ACHN (cell line): ENCODE measurements at regions not wholly inside any gene's neighbourhood (a gene's known extent, or its start where the extent isn't known, plus 50 kb on each side); places are given as distances from the start of the nearest gene placed in this dataset.
"Not testable (repeated sequence)": the region's sequence is repeated elsewhere in the genome, so short reads cannot be mapped to it uniquely, and the experiment has no call there.

Experiments used
- DNase-seq: peaks from one replicate; pipeline ENCODE4 v3.0.0-alpha.2; 2015
- in situ Hi-C: cut with HindIII; loops from 2 replicates; pipeline ENCODE4 v1.10.0; 2017; ENCODE audit warnings: low sequenced_read_pairs, low pct_ligation_motif_present, low pct_unique_long_range_greater_than_20kb

DNA sequence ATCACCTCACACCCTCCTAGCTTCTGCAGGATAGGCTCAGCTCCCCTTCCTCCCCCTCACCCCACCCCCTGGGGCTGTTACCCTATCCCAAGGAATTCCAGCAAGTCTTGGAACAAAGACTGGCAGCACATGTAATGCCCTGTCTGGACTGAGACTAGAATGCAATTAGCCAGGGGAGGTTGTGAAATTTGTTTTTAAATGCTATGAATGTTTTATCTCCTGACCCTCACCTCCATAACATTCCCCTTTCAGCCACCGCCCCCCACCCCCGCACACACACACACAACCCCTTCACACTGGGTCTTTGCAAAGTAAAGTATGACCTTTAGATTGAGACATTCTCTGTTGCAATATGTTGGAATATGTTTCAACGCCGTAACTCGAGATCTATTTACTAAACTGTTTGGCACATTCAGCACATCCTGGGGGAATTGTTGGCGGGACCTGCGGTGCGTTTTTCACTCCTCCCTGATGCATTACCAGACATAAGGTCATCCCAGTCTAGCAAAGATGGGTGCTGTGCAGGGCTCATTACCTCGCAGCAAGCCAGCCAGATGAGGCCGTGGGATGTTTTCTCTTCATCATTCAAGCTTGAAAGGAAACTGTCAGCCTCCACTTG, 290.7 kb upstream of the SLC14A2 start:
- in situ Hi-C loops = no loop called here
- DNase-seq = no peak

DNA sequence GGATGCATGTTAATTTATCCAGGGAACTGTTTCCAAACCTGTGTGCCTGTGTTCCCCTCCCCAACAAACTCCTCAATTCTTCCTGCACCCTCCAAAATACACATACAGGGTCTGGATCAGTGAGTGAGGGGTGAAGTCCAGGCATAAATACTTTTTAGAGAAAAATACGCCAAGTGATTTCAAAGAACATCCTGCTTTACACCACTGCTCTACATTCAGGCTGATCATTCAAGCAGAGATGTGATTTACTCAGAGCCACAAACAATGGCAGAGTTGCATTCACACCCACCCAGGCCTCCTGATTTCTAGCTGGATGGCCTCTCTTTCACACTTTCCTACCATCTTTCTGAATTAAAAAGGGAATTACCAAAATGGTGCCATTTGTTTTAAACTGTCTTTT, 289.5 kb upstream of the SLC14A2 start:
- in situ Hi-C loops = no loop called here
- DNase-seq = no peak

DNA sequence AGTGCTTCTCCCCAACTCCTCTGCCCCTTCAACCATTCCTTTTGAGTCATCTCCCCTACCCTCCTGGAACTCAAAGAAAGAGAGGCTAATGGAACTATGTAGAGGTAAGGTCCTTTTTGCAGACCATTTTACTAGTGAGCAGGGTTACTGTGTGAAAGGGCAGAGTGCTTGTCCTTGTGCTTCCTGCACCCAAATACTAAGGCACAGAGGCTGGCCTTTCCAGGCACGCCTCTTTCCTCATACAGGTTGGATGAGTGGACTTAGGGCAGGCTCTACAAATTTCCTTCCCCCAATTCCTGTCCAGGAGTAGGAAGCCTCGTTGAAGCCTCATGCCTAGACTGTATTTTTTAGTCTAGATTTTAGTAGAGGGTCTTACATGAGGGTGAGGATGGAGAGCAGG, 288.8 kb upstream of the SLC14A2 start:
- DNase-seq = no peak
- in situ Hi-C loops = no loop called here

DNA sequence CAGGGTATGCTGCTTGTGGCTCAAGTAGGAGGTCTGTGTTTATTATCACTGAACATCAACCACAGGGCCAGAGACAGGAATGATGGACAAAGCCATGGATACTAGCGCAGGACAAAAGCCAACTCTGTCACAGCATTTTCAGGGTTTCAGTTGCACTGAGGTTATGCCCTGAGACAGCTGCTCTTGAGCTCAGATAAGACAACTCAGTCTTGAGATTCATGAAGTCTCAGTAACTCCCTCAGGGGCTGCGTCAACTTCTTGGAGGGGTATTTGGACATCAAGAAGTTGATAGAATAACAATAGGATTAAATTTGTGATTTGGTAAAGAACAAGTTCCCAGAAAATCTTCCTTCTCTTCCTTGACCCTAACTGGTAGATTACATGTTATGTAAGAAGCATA, 287.0 kb upstream of the SLC14A2 start:
- DNase-seq = no peak
- in situ Hi-C loops = no loop called here

DNA sequence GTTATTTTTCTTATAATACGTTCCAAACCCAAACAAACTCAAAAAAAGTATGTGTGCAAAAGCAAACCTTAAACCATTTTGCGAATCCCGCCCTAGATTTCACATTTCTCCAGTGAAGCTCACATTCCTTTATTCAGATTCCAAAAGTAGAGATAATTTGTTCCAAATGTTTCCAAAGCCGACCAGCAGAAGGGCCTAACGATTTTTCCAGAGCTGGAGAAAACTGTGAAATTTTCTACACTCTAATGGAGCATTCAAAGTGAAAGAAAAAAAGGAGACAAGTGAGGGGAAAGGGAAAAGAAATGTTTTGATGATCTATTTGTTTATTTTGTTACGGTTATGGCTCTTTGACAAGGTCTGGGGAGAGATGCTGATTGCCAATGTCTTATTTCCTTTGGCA, 286.5 kb upstream of the SLC14A2 start:
- DNase-seq = no peak
- in situ Hi-C loops = no loop called here

DNA sequence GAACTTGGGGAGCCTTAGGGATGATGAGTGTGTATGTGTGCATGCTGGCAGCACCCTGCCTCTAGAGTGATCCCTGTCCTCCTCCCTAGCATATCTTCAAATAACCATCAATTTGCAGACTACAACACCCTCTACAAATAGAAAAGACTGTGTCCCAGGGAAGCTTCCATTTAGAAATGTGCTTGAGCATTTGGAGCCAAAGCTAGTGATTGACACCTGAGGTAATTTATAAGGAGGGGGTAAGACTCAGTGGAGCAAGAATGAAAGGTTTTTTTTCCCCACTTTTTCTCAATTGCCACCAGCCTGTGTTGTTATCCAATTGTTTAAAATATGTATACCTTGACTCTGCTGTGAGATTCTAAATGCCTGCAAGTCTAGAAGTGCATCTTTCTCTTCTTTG, 286.0 kb upstream of the SLC14A2 start:
- no peak for DNase-seq
- in situ Hi-C loops = no loop called here

DNA sequence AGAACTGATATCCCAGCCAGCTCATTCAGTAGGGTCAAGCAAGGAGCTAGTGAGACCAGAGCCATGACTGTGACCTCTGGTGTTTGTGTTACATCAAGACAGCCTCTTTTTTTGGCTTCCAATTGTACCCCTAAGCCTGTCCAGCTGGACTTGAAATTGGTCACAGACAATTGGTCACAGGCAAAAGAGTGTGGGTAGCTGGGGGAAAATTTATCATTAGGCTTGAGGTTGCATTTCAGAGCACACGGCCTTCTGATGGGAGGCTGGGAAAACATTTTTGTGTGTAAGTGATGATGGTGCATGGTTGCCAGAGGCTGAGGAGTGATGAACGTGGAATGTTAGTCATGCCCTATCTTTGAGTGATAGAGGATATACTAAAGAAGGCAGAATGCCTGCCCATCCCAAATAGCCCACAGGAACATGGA, 285.1 kb upstream of the SLC14A2 start:
- in situ Hi-C loops = no loop called here
- DNase-seq = no peak

DNA sequence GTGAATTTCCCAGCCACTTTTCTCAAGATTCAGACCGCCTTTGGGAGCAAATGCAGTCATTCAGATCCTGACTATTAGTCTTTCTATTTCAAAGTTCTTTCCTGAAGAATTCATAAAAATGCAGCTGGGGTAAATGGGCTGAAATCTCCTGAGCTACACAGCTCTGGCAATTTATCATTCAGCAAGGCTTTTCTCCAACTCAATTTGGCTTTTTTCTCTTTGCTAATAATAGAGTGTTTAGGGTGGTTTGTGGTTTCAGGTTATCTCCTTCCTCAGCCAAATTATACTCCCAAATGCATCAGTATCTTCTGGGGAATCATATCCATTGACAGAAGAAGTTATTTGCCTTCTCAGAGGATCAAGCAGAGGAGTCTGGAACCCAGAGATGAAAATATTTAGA, 282.4 kb upstream of the SLC14A2 start:
- in situ Hi-C loops = no loop called here

DNA sequence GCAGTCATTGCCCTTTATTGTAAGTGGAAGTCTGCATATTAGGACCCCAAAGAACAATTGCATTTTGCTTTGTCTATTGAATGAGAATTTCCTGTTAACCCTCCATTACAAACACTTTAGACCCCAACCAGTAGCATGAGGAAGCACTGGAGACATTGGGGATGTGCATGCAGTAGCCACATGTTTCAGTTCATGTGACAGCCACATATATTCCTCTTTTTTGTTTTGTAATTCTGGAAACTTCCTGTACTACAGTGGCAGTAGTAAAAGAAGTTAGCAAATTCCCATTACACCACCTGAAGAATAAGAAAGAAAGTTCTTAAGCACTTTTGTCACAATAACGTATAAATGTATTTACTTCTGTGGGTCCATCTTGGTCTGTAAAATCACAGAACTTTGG, 281.1 kb upstream of the SLC14A2 start:
- in situ Hi-C loops = no loop called here

More for the DNA sequence above, 282.4 kb upstream of the SLC14A2 start:
- DNase-seq = no peak

DNA sequence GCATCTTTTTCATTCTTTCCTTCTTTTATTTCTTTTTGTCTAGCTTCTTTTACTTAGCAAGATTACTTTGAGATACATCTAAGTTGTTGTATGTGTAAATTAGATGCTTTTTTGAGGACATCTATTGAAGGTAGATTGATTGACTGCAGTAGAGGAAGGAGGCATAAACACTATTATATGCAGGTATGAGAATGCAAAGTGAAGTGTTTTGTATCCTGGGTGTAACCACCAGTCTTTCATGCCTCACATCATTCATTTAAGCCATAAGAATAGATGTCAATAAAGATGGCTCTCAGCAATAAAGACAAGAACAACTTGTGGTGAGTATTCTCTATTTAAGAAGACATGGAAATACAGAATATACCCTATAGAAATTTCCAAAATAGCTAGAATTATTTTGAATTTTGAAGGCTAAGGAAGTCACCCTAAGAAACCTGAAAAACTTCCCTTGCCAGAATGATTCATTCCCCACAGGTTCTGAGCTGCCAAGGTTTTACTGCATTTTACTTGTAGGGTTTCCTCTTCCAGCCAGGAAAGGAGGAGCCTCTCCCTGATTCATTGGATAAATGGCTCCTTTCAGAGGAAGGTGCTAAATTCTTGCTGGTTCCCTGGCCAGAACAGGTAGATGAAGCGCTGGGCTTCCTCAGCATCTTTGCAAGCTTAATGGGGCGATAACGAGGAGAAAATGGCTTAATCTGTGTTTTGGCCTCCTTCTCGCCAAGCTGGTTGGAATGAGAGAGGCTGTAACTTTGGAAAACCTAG, 279.8 kb upstream of the SLC14A2 start:
- no peak for DNase-seq
- in situ Hi-C loops = no loop called here

More for the DNA sequence above, 281.1 kb upstream of the SLC14A2 start:
- no peak for DNase-seq

DNA sequence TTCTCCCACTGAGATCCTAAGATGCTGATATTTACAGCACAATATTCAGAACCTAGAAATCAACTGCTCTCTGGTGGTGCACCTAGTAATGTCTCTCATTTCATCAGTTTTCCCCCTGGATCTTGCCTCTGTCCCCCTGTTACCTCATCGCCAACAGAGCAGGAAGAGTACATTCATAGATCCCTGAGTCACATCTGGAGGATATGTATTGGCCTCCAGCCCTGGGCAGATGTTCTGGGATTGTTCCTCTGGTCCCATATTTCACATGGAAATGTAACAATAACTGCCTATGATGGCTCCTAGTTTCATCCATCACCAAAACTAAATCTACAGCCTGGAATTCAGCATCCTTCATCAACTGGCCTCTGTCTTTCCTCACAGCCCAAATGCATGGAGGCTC, 278.8 kb upstream of the SLC14A2 start:
- DNase-seq = no peak
- in situ Hi-C loops = no loop called here

DNA sequence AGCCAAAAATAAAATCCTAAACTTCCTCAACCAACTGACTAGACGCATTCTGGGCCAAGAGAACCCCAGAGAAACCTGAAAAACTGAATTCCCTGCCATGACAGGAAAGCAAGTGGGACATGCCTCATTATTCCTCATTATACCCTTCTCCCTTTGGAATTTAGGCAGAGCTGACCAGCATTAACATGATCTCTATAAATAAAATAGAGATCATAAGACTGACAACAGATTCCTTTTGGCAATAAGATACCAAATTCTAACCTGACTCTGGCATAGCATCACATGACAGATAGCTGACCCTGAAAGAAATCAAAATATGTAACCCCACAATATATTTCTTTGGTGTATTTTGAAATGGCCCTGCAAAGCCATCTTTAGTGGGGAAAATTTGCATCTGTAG, 277.8 kb upstream of the SLC14A2 start:
- no peak for DNase-seq
- in situ Hi-C loops = no loop called here

DNA sequence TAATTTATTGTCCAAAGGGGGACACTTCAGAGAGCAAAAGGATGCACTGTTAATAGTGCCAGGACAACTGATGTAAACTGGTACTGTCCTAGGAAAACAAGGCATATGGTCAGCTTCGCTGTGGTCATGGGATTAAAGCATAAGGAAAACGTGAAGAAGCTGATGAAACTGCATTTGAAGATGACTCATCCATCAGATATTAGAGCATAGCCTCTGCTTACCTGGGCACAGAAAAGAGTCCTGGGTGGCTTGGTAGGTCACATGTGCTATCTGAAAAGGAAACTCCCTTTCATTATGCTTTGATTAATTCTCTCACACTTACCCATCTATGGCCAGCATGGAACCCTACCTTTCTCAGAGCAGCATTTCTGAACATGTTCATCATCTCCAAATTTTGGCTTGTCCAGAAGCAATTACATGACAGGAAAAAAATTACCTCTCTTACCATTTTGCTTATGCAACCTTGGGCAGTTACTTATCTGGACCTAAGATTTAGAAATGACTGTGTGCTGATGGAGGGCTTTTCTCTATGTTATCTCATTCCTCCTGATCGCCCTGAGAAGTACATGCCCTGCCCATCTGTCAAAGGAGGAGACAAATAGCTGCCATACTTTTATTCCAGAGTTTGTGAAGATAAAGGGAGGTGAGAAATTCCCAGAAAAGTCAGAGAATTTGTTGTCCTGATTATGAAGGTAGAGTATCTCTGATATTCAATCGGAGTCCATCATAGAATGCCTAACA, 275.3 kb upstream of the SLC14A2 start:
- in situ Hi-C loops = no loop called here

DNA sequence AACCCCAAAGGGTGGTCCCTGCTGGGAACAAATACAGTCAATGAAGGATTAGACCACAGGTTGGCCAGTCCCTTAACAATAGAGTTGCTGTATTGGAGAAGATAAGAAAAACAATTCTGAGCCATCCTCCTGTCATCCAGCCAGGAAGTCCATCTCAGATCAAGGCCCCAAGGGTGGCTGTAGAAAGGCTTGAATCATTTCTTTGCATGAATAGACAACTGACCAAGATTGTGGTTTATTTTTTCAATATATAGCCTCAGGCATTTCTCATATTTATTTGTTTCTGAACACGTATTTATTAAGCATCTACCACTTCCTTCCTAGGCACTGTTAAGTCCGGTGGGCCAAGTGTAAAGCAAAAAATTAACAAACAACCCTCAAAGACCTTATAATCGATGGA, 274.4 kb upstream of the SLC14A2 start:
- in situ Hi-C loops = no loop called here
- no peak for DNase-seq

More for the DNA sequence above, 275.3 kb upstream of the SLC14A2 start:
- no peak for DNase-seq

DNA sequence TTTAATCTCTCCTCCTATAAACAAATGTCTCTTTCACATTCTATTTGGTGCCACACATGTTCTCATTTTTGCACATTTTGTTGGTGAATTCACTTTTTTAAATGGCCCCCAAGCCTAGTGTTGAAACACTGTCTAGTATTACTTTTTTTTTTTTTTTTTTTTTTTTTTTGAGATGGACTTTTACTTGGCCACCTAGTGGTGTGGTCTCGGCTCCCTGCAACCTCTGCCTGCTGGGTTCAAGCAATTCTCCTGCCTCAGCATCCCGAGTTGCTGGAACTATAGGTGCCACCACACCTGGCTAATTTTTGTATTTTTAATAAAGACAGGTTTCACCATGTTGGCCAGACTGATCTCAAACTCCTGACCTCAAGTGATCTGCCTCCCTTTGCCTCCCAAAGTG, 273.8 kb upstream of the SLC14A2 start:
- no peak for DNase-seq
- in situ Hi-C loops = no loop called here

DNA sequence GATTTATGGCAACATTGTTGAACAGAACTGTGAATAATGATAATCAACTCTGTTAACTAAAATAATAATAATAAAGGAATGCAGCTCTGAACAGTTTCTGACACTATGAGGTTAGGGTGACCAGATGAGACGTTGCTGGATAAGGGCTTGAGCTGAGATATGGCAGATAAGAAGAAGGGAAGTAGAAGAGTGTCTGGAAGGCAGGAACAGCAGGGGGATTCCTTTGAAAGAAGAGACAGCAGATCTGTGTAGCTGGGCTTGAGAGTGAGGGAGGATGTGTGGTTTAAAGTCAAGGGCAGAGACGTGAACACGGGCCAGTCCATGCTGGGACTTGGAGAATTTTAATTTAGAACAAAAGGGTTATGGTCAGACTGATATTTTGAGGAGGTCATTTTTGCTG, 273.1 kb upstream of the SLC14A2 start:
- DNase-seq = no peak
- in situ Hi-C loops = no loop called here

DNA sequence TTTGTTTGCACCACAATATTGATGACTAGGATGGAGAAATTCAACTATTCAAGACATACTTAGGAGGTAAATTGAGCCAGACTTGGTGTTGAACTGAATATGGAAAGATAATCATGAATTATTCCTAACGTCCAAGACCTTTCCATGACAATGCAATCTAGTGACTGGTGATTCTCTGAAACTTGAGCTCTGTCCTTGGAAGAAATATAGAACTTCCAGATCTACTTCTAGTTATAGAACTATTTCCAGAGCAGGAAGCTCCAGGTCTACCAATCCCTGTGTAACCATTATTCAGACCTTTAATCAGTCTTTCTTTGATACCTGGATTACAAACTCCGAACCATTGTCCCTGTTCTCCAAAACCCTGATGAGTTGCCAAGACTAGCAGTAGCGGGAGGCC, 272.6 kb upstream of the SLC14A2 start:
- in situ Hi-C loops = no loop called here
- no peak for DNase-seq

DNA sequence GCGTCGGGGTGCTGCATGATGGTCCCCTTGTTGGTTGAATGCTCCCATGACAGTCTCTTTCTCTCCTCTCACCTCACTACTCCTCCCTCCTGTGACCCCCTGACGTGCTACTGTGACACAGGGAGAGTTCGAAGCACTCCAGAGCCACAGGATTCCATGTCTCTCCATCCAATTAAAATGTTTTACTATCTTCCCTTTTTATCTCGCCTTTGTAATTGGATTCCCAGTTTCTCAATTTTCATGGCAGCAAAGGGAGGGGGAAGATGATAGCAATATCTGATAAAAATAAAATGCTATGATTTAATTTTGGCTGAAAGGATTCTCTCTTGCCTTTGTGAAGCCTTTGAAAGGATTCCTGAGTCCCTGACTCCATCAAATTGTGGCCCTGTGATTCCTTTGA, 271.9 kb upstream of the SLC14A2 start:
- no peak for DNase-seq
- in situ Hi-C loops = no loop called here

DNA sequence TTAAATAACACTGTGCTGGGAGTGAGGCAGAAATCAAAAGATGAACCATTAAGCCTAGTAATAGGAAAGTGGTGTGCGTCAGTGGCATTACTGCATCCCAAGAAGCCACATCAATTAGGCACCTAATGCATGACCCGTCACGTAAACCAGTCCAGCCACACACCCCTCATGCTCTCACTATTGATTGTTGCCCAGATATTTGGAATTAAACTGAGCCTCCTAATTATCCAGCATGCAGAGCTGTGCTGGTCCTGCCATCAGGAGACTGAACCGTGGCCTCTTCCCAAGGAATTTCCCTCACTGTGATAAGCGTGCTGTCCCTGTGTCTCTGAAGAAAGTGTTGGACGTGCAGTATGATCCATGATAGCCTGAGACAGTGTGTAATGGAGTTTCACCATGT, 270.6 kb upstream of the SLC14A2 start:
- in situ Hi-C loops, DNase-seq: not testable (repeated sequence)

DNA sequence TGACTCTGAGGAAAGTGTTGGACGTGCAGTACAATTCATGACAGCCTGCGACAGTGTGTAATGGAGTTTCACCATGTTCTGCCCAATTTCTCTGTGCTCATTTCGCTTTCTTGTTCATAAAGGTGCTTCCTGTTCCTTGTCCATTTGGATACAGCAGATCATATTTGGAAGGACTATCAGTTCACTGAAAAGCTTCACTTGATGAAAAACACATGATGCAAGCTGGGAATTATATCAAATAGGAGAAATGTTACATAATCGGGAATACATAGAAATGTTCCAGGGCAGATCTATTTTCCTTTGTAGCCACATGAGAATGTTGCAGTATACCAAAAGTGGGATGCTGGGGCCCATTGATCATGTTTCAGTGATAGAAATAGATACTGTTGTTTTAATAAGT, 266.3 kb upstream of the SLC14A2 start:
- DNase-seq = no peak
- in situ Hi-C loops = no loop called here
